Panc1 (cell line): ENCODE measurements at regions not wholly inside any gene's neighbourhood (a gene's known extent, or its start where the extent isn't known, plus 50 kb on each side); places are given as distances from the start of the nearest gene placed in this dataset.

Experiments
- ATAC-seq: fragments of 200-7000 bp; cut with Tn5 transposase; 2 replicates; pipeline ENCODE4 v1.9.1; 2020; ENCODE audit warnings: mild to moderate bottlenecking, moderate library complexity
- BruUV-seq: library from RNA; stranded (reverse); fragments of 400-500 nt; replicated peaks from 2 replicates; lab custom pipeline; 2021; lab: Mats Ljungman, UMichigan
- CTCF ChIA-PET: fragments of 300-600 bp; sonication (Branson Sonifier 250); formaldehyde crosslinking; loops from one replicate; lab custom pipeline; 2022; ENCODE audit warnings: antibody characterized with exemption; lab: Charles Lee
- POLR2A ChIA-PET: fragments of 300-600 bp; sonication (Branson Sonifier 250); formaldehyde crosslinking; loops from one replicate; lab custom pipeline; 2022; ENCODE audit warnings: antibody characterized with exemption; lab: Charles Lee
- DNase-seq: peaks from one replicate; pipeline ENCODE4 v3.0.0-alpha.2; 2010; ENCODE audit warnings: low read depth, low spot score
- H3K27ac ChIP-seq: 2 replicates; pipeline ENCODE4 v1.5.1; 2011; ENCODE audit warnings: mild to moderate bottlenecking, low read length, inconsistent platforms
- H3K27me3 ChIP-seq: fragments of 200-500 bp; sonication (Bioruptor generic); 2 replicates; pipeline ENCODE4 v1.6.0; 2014; ENCODE audit warnings: low read length, inconsistent platforms; ENCODE audit not compliant: control insufficient read depth, insufficient read depth
- H3K36me3 ChIP-seq: fragments of 200-500 bp; sonication (Bioruptor generic); 2 replicates; pipeline ENCODE4 v1.5.1; 2014; ENCODE audit warnings: inconsistent platforms, mild to moderate bottlenecking, low read length, moderate library complexity; ENCODE audit not compliant: control insufficient read depth, insufficient read depth
- H3K4me1 ChIP-seq: 2 replicates; pipeline ENCODE4 v1.5.1; 2011; ENCODE audit warnings: inconsistent platforms, mild to moderate bottlenecking, low read length, moderate library complexity; ENCODE audit not compliant: control insufficient read depth, insufficient read depth
- H3K4me3 ChIP-seq, 2 experiments: 2 replicates each; pipeline ENCODE4 v1.5.1; 2011 to 2012; ENCODE audit warnings: low read depth in 2 of 2, low read length in 2 of 2, mild to moderate bottlenecking in 2 of 2, inconsistent platforms in 1 of 2, moderate library complexity in 1 of 2
- H3K9me3 ChIP-seq: fragments of 200-500 bp; sonication (Bioruptor generic); 2 replicates; pipeline ENCODE4 v1.5.1; 2014; ENCODE audit warnings: low read depth, mild to moderate bottlenecking, inconsistent platforms, low read length, moderate library complexity; ENCODE audit not compliant: control insufficient read depth, insufficient read depth
- CTCF ChIP-seq: fragments of 450-650 bp; IDR thresholded peaks from 2 replicates; pipeline ENCODE4 v1.5.1; 2017; ENCODE audit warnings: mild to moderate bottlenecking
- POLR2AphosphoS5 ChIP-seq: IDR thresholded peaks from 2 replicates; pipeline ENCODE4 v1.6.1; 2012; ENCODE audit warnings: mild to moderate bottlenecking, low read depth, low read length, moderate library complexity
- REST ChIP-seq, 2 experiments: IDR thresholded peaks; 2 replicates each; pipeline ENCODE4 v1.6.1; 2011 to 2012; ENCODE audit warnings: low read depth in 2 of 2, control low read depth in 1 of 2, low read length in 1 of 2, mild to moderate bottlenecking in 1 of 2, moderate library complexity in 1 of 2; ENCODE audit not compliant: insufficient read depth in 1 of 2
- SIN3A ChIP-seq: IDR thresholded peaks from 2 replicates; pipeline ENCODE4 v1.6.1; 2012; ENCODE audit warnings: low read depth, mild to moderate bottlenecking, low read length, moderate library complexity, borderline replicate concordance; ENCODE audit not compliant: insufficient read depth
- TCF7L2 ChIP-seq: IDR thresholded peaks from 2 replicates; pipeline ENCODE4 v1.6.1; 2011; ENCODE audit warnings: mild to moderate bottlenecking, low read depth, low read length, inconsistent platforms
- in situ Hi-C: cut with HindIII; loops from 2 replicates; pipeline ENCODE4 v1.10.0; 2016; ENCODE audit warnings: low sequenced_read_pairs, low pct_unique_long_range_greater_than_20kb
- intact Hi-C: fragments of 100-400 bp; cut with micrococcal nuclease; formaldehyde crosslinking; loops from one replicate; pipeline ENCODE4 v1.10.0; 2022; ENCODE audit not compliant: unreplicated experiment

GRCh38 chr1:95386915-95387314 is 152.9 kb downstream of the RWDD3 start:
- Histone ChIP-seq H3K27ac (no peak overlapping the region), H3K4me3 (no peak overlapping the region), H3K36me3 (no peaks in the 10 kb centered on the region), H3K9me3 (no peaks in the 10 kb centered on the region), H3K4me1 (no peaks in the 10 kb centered on the region), H3K27me3 (no peaks in the 10 kb centered on the region)
- in situ Hi-C loops (no loop called here), intact Hi-C loops (no loop called here)
- no peak for ATAC-seq
- BruUV-seq, result no TSS peak
- CTCF ChIA-PET, result no interaction called here
- TF ChIP-seq POLR2AphosphoS5, result no peak
- no peak for TF ChIP-seq SIN3A
- TF ChIP-seq TCF7L2, result no peak
- no peak for TF ChIP-seq REST (IDR thresholded peaks at IDR 0.05; ENCODE audit: insufficient read depth in 1 of 2, low read depth in 2 of 2, low read length in 1 of 2)
- TF ChIP-seq CTCF, result no peak
- no peak for DNase-seq
- POLR2A ChIA-PET, result no interaction called here

- Histone ChIP-seq H3K4me3 (no peak overlapping the region), H3K36me3 (no peaks in the 10 kb centered on the region), H3K27ac (no peak overlapping the region), H3K27me3 (no peaks in the 10 kb centered on the region), H3K9me3 (no peaks in the 10 kb centered on the region), H3K4me1 (no peaks in the 10 kb centered on the region)
- ChIA-PET CTCF (no interaction called here), POLR2A (no interaction called here)
- BruUV-seq, result no TSS peak
- in situ Hi-C loops, result no loop called here
- DNase-seq (no peak), ATAC-seq (no peak)
- intact Hi-C loops, result no loop called here
- no peak for TF ChIP-seq POLR2AphosphoS5
- TF ChIP-seq REST (IDR thresholded peaks at IDR 0.05; ENCODE audit: insufficient read depth in 1 of 2, low read depth in 2 of 2, low read length in 1 of 2), result no peak
- TF ChIP-seq TCF7L2, result no peak
- no peak for TF ChIP-seq CTCF
- TF ChIP-seq SIN3A, result no peak
Measured at GRCh38 chr1:95388031-95388430, 154.0 kb downstream of the RWDD3 start.
